ENCODE measurements at regions not wholly inside any gene's neighbourhood (a gene's known extent, or its start where the extent isn't known, plus 50 kb on each side); places are given as distances from the start of the nearest gene placed in this dataset.
A peak's percentile ranks its signal among the peaks of the same experiment; 100 is the strongest.
"Not testable (repeated sequence)": the region's sequence is repeated elsewhere in the genome, so short reads cannot be mapped to it uniquely, and the experiment has no call there.

DNA sequence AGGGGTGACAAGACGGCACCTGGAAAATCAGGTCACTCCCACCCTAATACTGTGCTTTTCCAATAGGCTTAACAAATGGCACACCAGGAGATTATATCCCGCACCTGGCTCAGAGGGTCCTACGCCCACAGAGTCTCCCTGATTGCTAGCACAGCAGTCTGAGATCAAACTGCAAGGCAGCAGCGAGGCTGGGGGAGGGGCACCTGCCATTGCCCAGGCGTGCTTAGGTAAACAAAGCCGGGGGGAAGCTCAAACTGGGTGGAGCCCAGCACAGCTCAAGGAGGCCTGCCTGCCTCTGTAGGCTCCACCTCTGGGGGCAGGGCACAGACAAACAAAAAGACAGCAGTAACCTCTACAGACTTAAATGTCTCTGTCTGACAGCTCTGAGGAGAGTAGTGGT, 87.4 kb upstream of the PCED1B start:
- H3K27ac Mint-ChIP-seq; DNase-seq; H3K27me3 Mint-ChIP-seq; intact Hi-C loops (cut with micrococcal nuclease); H3K4me3 Mint-ChIP-seq; H3K4me1 Mint-ChIP-seq; H3K36me3 Mint-ChIP-seq (ENCODE audit: low read depth): not testable (repeated sequence)
- peaks cover 26% of the 10 kb centered on the region for H3K9me3 Mint-ChIP-seq

DNA sequence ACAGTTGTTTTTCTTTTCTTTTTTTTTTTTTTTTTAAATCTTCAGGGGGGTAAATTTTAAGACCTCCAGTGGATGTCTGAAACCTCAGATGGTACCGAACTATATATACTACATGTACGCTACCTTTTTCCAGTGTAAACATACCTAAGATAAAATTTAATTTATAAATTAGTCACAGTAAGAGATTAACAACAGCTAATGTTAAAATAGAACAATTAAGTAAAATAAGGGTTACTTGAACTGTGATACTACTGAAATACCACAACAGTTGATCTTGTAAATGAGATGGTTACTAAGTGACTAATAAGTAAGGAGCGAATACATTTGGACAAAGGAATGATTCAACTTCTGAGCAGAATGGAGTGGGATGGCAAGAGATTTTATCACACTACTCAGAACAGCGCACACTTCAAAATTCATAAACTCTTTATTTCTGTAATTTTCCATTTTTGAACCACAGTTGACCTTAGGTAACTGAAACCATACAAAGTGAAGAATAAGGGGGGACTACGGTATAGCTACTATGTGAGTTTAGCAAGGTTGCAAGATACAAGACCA, 80.5 kb upstream of the PCED1B start:
- no peaks in the 10 kb centered on the region for H3K4me1 Mint-ChIP-seq
- H3K9me3 Mint-ChIP-seq: no peaks in the 10 kb centered on the region
- intact Hi-C loops (cut with micrococcal nuclease): no loop called here
- H3K27me3 Mint-ChIP-seq: peaks cover 6% of the 10 kb centered on the region
- DNase-seq: no peak
- H3K36me3 Mint-ChIP-seq (ENCODE audit: low read depth): no peaks in the 10 kb centered on the region
- H3K4me3 Mint-ChIP-seq: no peak overlapping the region
- no peak overlapping the region for H3K27ac Mint-ChIP-seq

DNA sequence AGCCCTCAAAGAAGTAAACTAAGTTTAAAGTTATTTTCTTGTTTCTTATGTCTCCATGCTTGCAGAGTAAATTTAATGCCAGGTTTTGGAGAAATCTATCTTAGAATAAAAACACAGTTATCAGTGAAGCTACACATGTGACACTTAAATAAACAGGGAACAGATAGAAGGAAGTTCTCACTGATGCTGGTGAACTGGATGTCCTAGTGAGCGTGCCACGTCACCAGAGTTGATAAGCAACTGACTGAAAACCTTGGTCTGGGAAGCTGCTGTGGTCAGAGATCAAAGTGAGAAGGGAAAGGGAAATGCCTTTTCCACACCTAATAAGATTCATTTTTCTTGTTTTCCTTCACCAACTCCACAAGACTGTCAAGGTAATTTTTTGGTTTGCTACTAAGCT, 74.8 kb upstream of the PCED1B start:
- H3K36me3 Mint-ChIP-seq (ENCODE audit: low read depth): no peaks in the 10 kb centered on the region
- no peak overlapping the region for H3K27ac Mint-ChIP-seq
- H3K27me3 Mint-ChIP-seq: peaks cover 17% of the 10 kb centered on the region
- intact Hi-C loops (cut with micrococcal nuclease): no loop called here
- no peaks in the 10 kb centered on the region for H3K4me1 Mint-ChIP-seq
- DNase-seq: no peak
- H3K9me3 Mint-ChIP-seq: no peaks in the 10 kb centered on the region
- no peak overlapping the region for H3K4me3 Mint-ChIP-seq

DNA sequence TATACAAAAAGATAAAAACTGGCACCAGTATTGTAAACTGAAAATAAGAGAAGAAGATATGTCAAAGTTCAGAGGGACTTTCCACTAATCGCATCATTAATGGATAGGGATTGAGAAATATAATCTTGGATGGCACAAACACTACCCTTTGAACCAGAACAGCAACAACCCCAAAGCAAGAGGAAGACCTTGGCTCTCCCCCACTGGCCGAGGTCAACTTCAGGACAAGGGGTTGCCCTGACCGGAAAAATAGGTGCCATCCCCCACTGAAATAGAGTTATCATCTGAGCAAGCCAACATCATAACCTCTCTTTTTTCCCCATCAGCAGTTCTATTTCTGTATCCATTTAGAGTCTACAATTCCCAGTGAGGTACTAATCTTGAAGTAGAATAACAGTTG, 72.4 kb upstream of the PCED1B start:
- intact Hi-C loops (cut with micrococcal nuclease): no loop called here
- Mint-ChIP-seq H3K4me3 (no peak overlapping the region), H3K27ac (no peak overlapping the region), H3K27me3 (peaks cover 18% of the 10 kb centered on the region), H3K4me1 (no peaks in the 10 kb centered on the region), H3K9me3 (peaks cover 4% of the 10 kb centered on the region), H3K36me3 (ENCODE audit: low read depth) (no peaks in the 10 kb centered on the region)
- DNase-seq: no peak

DNA sequence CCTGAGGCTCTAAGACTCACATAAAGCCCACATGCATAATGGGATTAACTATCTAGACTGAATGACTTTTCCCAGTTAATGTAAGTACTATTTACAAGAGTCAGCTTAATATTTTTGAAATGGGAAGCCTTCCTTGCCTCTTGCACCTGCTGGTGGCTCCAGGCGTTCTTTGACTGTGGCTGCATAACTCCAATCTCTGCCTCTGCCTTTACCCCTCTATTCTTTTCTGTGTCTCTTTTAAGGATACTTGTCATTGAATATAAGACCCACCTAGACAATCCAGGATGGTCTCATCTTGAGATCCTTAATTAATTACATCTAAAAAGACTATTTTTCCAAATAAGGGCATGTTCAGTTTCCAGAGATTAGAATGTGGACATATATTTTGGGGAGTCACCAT, 66.9 kb upstream of the PCED1B start:
- Mint-ChIP-seq H3K27ac (no peak overlapping the region), H3K27me3 (peaks cover 16% of the 10 kb centered on the region), H3K36me3 (ENCODE audit: low read depth) (no peaks in the 10 kb centered on the region), H3K4me3 (no peak overlapping the region), H3K4me1 (no peaks in the 10 kb centered on the region), H3K9me3 (peaks cover 4% of the 10 kb centered on the region)
- intact Hi-C loops (cut with micrococcal nuclease): no loop called here
- DNase-seq: no peak

DNA sequence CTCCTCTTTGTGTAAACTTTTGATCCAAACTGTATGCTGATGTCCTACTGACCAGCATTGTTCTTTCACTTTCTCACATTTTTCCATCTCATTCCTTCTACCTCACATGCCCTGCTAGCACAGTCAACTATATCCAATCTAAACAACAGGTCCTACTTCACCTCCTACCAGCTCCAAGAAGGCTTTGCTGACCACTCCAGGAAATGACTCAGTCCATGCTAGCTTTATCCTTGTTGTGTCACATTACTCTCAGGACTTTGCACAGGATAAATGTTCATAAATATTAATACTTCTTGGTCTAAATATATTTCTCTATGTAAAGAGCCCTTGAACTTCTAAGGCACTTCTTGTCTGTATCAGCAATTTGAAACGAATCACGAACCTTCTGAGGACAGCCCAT, 64.9 kb upstream of the PCED1B start:
- Mint-ChIP-seq H3K4me3 (no peak overlapping the region), H3K4me1 (no peaks in the 10 kb centered on the region), H3K9me3 (peaks cover 4% of the 10 kb centered on the region), H3K27me3 (peaks cover 24% of the 10 kb centered on the region), H3K27ac (no peak overlapping the region), H3K36me3 (ENCODE audit: low read depth) (no peaks in the 10 kb centered on the region)
- DNase-seq: no peak
- intact Hi-C loops (cut with micrococcal nuclease): no loop called here

DNA sequence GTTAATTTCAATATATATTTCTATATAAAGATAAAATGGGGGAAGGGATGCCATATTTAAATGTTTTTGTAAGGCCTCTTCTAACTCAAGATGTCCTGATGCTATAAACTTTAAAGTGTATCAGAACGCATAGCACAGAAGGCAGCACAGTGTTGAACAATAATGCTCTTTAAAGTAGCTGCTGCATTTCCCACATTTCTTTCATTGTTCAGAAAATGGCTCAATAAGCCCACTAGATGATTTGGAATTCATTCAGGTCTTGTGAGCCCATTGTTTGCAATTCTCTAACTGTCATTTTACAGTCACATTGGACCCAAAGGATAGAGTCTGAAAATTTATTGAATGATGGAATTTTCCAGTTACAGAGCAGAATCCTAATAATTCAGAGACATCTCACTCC, 64.0 kb upstream of the PCED1B start:
- peaks cover 30% of the 10 kb centered on the region for H3K27me3 Mint-ChIP-seq

DNA sequence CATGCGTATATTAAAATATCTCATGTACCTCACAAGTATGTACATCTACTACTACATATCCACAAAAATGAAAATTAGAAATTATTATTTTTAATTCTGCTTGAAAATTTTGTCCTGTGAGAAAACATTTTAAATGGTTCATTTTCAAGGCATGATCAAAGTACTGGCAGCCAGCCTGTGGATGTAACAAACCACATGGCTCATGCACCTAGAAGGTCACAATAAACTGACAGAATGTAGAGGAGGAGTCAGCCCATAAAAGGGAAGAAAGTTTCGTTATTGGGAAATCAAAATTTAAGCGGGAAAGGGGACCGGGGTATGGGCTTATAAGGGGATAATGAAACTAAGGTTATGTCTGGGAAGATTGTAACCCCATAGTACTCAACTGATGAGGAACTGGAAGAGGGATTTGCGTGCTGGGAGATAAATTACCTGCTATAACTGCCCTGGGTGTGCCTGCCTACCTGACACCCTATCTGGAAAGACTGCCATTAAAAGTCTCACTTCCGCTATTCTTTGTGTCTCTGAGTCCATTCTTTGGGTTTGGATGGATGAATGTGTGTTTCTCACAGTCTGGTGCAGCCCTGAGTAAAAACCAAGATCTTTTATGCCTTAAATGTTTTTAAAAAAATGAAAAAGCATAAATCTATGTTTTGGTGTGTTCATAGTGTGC, 62.2 kb upstream of the PCED1B start:
- intact Hi-C loops (cut with micrococcal nuclease): no loop called here
- no peak overlapping the region for H3K4me3 Mint-ChIP-seq
- no peaks in the 10 kb centered on the region for H3K9me3 Mint-ChIP-seq
- H3K4me1 Mint-ChIP-seq: peaks cover 4% of the 10 kb centered on the region
- DNase-seq: no peak
- no peak overlapping the region for H3K27ac Mint-ChIP-seq
- H3K36me3 Mint-ChIP-seq (ENCODE audit: low read depth): no peaks in the 10 kb centered on the region
- peaks cover 26% of the 10 kb centered on the region for H3K27me3 Mint-ChIP-seq

More for the DNA sequence above, 64.0 kb upstream of the PCED1B start:
- Mint-ChIP-seq H3K4me3 (no peak overlapping the region), H3K4me1 (no peaks in the 10 kb centered on the region), H3K36me3 (ENCODE audit: low read depth) (no peaks in the 10 kb centered on the region), H3K9me3 (peaks cover 4% of the 10 kb centered on the region), H3K27ac (no peak overlapping the region)
- intact Hi-C loops (cut with micrococcal nuclease): no loop called here
- no peak for DNase-seq

DNA sequence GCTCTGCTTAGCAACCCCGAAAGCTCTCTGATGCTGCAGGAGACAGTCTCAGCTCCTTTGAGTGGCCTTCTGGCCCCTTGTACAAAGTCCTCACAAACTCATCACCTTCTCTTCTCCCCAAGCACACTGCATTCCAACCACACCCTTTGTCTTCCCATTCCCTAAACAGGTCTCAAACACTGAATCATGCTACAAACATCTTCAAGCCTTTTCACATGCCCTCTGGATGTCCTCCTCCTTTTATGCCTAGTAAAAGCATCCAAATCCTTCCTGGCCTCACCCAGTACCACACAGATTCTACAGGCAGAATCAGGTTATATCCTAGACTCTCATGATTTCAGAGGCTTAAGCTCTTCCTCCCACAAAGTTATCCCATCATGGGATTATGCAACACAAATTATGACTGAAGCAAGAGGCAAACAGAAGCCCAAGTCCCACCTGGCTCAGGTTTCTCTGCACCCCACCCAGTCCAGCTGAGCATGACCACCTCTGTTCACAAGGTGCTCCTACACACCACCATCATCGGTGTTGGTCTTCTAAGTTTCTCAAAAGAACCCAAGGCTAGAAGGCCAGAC, 61.4 kb upstream of the PCED1B start:
- H3K4me3 Mint-ChIP-seq: no peak overlapping the region
- H3K4me1 Mint-ChIP-seq: peaks cover 4% of the 10 kb centered on the region
- DNase-seq: no peak
- intact Hi-C loops (cut with micrococcal nuclease): no loop called here
- no peaks in the 10 kb centered on the region for H3K9me3 Mint-ChIP-seq
- H3K36me3 Mint-ChIP-seq (ENCODE audit: low read depth): no peaks in the 10 kb centered on the region
- no peak overlapping the region for H3K27ac Mint-ChIP-seq
- peaks cover 25% of the 10 kb centered on the region for H3K27me3 Mint-ChIP-seq

DNA sequence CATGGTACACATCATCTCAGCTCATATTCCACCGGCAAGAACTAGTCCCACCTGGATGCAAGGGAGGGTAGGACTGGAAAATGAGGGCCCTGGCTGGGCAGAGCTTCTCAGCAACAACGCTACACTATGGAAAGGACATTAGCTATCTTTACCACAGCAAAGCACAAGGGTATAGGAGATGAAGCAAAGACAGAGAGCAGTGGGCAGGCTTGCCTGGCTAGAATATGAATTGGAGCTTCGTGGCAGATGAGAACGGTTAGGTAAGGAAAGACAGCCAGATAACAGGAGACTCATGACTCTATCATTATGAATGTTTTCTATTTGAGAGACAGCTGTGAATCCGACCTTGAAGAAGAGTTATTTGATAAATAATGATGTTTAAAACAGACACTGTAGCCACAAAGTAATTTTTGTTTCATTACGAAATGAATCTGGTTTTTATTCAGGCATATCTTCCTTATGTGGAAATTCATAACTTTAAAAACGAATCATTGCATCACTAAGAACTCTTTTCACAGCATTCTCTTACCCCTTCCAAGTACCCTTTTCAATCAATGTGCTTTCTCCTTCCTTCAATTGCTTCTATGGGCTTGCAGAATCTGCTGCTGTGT, 59.1 kb upstream of the PCED1B start:
- Mint-ChIP-seq H3K4me1 (peaks cover 4% of the 10 kb centered on the region), H3K27me3 (peaks cover 20% of the 10 kb centered on the region), H3K4me3 (no peak overlapping the region), H3K36me3 (ENCODE audit: low read depth) (no peaks in the 10 kb centered on the region), H3K27ac (no peak overlapping the region), H3K9me3 (no peaks in the 10 kb centered on the region)
- no peak for DNase-seq
- intact Hi-C loops (cut with micrococcal nuclease): loop anchor here (5.0 to 10.0 kb wide), 2 partner anchors 866 to 948 kb away; no protein-coding TSS in a partner anchor

DNA sequence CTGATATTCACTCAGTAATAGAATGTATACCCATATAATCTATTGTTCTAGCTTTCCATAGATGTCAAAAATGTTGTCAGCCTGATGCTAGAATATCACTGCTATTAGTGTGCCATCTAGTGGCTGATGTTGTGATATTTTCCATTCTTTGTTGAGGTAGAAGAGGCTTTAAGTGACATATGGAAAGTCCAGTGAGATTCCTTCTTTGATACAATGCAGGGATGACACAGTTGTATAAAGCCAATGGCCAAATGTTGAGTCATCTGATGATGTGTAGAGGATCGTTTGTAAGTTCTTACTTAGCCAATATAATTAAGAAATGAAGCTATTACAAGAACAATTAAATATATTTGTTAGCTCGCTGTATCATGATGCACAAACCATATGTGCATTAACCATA, 58.1 kb upstream of the PCED1B start:
- Mint-ChIP-seq H3K27me3 (peaks cover 26% of the 10 kb centered on the region), H3K27ac (no peak overlapping the region), H3K9me3 (no peaks in the 10 kb centered on the region), H3K36me3 (ENCODE audit: low read depth) (no peaks in the 10 kb centered on the region), H3K4me3 (no peak overlapping the region), H3K4me1 (peaks cover 4% of the 10 kb centered on the region)
- intact Hi-C loops (cut with micrococcal nuclease): loop anchor here (1.0 to 10.0 kb wide), 3 partner anchors 866 to 949 kb away; no protein-coding TSS in a partner anchor
- peak; percentile 79 for DNase-seq

DNA sequence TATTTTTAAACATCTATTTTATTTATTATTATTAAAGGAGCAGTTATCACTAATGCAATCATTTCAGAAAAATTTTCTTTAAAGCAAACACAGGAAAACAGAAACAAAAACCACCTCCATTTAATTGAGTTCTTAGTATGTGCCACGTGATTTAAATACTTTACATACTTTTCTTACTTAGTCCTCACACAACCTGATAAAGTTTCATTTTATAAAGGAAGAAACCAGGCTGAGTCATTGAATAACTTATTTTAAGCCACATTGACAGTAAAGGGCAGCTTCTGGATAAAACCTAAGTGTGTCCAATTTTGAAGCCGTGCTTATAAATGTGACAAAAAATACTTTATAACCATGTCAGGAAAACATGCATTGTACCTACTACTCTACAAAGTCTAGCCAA, 57.1 kb upstream of the PCED1B start:
- intact Hi-C loops (cut with micrococcal nuclease): loop anchor here (5.0 to 10.0 kb wide), 2 partner anchors 867 to 950 kb away; no protein-coding TSS in a partner anchor

DNA sequence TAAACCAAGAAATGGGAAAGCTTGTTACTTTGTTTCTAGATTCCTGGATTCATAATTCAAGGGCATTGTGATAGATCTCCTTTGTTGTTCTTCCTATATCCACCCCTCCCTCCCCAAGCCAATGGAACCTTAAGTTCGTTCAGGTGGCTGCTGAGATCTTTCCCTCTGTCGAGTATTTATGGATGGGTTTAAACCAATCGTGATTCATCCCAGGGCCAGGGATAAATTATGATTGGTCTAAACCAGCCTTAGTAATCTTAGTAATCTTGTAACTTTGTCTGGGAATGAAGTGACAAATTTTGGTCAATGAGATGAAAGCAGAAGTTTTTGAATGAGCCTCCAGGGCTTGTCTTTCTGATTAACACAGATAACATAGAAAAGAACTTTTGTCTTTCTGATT, 56.1 kb upstream of the PCED1B start:
- intact Hi-C loops (cut with micrococcal nuclease): loop anchor here (5.0 to 10.0 kb wide), 2 partner anchors 869 to 951 kb away; no protein-coding TSS in a partner anchor
- H3K27ac Mint-ChIP-seq: no peak overlapping the region
- H3K9me3 Mint-ChIP-seq: no peaks in the 10 kb centered on the region
- no peak for DNase-seq
- peaks cover 4% of the 10 kb centered on the region for H3K4me1 Mint-ChIP-seq
- H3K27me3 Mint-ChIP-seq: peaks cover 23% of the 10 kb centered on the region
- no peak overlapping the region for H3K4me3 Mint-ChIP-seq
- no peaks in the 10 kb centered on the region for H3K36me3 Mint-ChIP-seq (ENCODE audit: low read depth)

More for the DNA sequence above, 57.1 kb upstream of the PCED1B start:
- Mint-ChIP-seq H3K4me1 (peaks cover 4% of the 10 kb centered on the region), H3K27ac (no peak overlapping the region), H3K36me3 (ENCODE audit: low read depth) (no peaks in the 10 kb centered on the region), H3K27me3 (peaks cover 27% of the 10 kb centered on the region), H3K9me3 (no peaks in the 10 kb centered on the region), H3K4me3 (no peak overlapping the region)
- DNase-seq: no peak

DNA sequence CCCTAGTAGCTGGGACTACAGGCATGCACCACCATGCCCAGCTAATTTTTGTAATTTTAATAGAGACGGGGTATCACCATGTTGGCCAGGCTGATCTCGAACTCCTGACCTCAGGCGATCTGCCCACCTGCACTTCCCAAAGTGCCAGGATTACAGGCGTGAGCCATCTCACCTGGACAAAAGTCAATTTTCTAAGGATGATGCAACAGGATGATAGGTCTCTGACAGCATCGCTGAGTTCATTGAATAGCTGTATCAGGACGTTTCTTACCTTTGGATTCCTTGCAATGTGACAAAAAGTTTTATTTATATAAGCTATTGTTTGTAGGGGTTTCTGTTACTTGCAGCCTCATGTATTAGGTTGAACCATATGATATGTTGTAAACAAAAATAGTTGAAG, 55.5 kb upstream of the PCED1B start:
- Mint-ChIP-seq H3K36me3 (ENCODE audit: low read depth) (no peaks in the 10 kb centered on the region), H3K4me3 (no peak overlapping the region), H3K27me3 (peaks cover 20% of the 10 kb centered on the region), H3K27ac (no peak overlapping the region), H3K4me1 (peaks cover 4% of the 10 kb centered on the region), H3K9me3 (no peaks in the 10 kb centered on the region)
- intact Hi-C loops (cut with micrococcal nuclease): loop anchor here (5.0 to 10.0 kb wide), 2 partner anchors 869 to 952 kb away; no protein-coding TSS in a partner anchor
- DNase-seq: no peak

Measured in activated CD4-positive, alpha-beta T cell treated with anti-CD3 and anti-CD28 coated beads, Interleukin-2, amount 10 ng/mL, durations not matched to agents 24 days and 14 days (primary cell).